ENCODE measurements at regions not wholly inside any gene's neighbourhood (a gene's known extent, or its start where the extent isn't known, plus 50 kb on each side); places are given as distances from the start of the nearest gene placed in this dataset.
"Not testable (repeated sequence)": the region's sequence is repeated elsewhere in the genome, so short reads cannot be mapped to it uniquely, and the experiment has no call there.

DNA sequence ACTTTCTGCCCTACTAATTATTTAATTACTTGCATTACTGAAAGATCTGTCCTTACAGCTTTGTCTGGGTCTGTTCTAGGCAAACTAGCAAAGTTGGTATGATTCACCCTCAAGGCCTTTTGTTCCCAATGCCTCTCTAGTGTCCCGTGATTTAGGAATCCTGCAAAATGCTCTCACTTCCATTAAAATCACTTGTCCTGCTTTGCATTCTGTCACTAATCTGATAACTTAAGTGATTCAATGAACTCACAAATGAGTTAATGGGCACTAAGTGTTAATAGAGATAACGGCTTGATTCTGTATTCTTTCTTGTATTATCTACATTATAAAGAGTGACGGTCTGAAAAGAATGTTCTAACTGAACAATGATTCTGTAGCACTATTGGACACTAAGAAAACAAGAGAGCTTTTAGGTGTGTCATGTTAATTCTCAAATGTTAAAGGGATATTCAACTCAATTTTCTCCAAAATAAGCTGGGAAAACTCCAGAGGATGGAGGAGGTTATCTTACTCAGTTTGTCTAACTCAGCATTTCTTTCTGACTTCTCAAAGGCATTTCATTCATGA lies 697.3 kb downstream of the CETN3 start:
- no peak for DNase-seq

GRCh38 chr5:89711526-89711925 lies 698.0 kb downstream of the CETN3 start:
- DNase-seq, result no peak

GRCh38 chr5:89710006-89710405 lies 699.5 kb downstream of the CETN3 start:
- no peak for DNase-seq

DNA sequence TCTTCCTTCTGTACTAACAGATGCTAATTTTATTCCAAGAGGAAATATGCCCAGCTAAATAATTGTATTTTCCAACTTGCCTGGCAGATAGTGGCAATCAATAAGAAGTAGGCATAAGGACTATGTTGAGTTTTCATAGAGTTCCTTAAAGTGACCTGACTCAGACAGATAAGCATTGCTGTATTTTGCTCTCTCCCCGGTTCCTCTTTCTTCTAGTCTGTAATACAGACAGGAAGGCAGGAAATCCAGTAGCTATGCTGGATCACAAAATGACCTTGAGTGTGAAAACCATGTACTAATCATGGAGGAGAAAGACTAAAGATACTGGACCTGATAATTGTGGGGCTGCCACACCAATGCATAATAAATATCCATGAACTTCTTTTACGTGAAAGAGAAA lies 701.7 kb downstream of the CETN3 start:
- no peak for DNase-seq

DNA sequence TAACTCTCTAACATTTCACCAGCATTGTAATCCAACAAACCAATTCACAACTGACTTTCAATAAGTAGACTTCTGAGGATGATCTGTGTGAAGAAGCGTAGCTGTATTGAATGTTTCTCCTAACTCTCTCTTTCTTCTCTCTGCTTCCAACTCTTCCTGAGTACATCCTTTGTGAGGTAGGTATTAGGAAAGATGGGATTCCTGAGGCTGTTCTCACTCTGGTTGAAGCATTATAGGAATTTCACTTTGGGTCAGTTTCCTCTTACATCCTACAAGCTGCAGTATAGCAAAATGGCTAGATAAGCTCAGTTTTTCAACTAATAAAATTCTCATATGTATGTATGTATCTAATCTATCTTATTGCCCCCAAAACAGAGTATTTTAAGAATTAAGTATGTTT lies 702.8 kb downstream of the CETN3 start:
- no peak for DNase-seq

DNA sequence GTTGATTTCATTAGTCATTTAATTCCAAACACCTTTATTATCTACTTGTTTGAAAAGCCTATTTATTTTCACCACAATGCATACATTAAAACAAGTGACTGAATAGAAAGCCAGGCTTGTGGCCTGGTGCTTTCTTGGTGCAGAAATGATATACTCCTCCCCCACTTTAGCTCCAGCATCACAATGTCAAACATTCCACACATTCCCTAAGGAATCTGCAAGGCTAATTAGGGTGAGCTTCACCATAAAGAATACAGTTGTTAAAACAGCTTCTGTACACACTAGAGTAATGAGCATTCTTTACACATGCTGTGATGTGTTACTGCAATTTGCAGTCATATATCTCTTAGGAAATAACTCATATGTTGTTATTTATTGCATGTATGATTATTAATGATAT lies 705.7 kb downstream of the CETN3 start:
- DNase-seq, result no peak

GRCh38 chr5:89698028-89698427 lies 711.5 kb downstream of the CETN3 start:
- DNase-seq, result no peak

- DNase-seq, result no peak
These were observed 712.0 kb downstream of the CETN3 start for GRCh38 chr5:89697581-89697980.

GRCh38 chr5:89695371-89695770 lies 714.2 kb downstream of the CETN3 start:
- no peak for DNase-seq

DNA sequence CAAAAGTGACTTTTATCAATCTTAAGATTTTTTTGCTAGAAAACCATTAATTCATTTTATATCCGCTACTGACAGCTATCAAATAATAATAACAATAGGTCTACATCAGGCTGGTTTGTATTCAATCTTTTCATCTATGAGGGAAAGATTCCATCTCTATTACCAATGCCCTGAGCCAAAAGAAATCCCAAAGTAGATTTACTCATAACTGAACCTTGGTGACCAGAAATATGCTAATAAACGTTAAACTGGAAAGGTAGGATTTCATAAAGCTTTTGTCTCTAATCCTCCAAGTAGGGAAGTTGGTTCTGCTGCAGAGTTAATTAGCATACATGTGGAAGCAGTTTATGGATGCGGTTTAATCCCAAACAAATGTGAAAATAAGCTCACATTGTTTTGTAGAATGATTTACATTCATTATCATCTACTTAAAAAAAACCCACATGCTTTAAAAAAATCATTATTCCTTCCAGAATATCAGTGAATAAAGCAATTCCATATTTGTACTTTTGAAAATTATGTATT lies 715.5 kb downstream of the CETN3 start:
- DNase-seq, result no peak

DNA sequence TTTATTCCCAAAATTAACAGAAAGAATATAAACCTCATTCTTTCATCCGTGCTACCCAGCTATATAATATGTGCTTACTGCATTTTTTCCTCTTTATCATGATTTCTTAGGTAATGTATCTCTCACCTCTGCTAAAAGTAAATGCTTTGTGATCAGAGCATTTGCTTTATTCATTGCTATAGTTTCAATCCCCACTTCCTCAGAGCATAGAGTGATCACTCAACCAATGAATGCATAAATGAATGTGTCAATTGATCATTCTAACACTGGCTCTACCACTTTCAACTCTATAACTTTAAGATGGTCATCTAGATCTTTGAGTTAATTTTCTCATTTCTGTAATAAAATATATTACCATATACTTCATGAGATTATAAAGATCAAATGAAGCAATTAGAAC lies 719.2 kb downstream of the CETN3 start:
- no peak for DNase-seq

- no peak for DNase-seq
These were observed 723.3 kb downstream of the CETN3 start for GRCh38 chr5:89686081-89686765.

GRCh38 chr5:89676634-89677033 lies 732.9 kb downstream of the CETN3 start:
- no peak for DNase-seq

DNA sequence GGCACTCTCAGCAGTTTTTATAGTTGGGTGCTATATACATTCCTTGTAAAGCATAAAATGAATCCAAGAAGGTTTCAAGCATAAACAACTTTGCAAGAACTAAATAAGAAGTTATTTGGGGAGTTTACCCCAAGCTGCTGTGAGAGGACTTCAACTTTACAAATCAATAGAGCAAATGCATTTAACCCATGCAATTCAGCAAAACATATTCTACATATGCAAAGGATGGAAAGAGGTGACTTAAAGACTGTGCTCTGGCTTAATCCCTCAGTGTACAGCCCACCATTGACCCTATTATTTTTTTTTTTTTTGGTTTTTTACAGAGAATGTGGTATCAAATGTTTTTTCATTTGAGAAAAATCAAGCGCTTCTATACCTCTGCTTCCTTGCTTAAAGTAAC lies 736.5 kb downstream of the CETN3 start:
- DNase-seq, result no peak

DNA sequence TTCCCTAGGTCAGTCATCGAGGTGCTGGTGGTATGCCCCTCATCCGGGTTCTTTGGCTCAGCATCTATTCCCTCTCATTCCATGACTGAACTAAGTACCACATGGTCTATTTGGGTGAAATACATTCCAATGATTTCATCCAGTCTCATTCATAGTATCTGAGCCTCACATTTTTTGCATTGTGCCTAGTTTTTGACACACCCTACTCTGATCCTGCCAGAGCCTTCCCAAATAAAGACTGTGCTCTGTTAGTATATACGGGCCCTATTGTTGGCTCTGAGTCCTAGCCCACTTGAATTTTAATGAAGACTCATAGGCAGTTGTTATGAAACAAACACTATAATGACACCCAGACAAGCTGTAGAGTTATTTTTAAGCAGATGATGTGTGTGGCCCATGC lies 740.7 kb downstream of the CETN3 start:
- no peak for DNase-seq

GRCh38 chr5:89662499-89662898 lies 747.1 kb downstream of the CETN3 start:
- no peak for DNase-seq

DNA sequence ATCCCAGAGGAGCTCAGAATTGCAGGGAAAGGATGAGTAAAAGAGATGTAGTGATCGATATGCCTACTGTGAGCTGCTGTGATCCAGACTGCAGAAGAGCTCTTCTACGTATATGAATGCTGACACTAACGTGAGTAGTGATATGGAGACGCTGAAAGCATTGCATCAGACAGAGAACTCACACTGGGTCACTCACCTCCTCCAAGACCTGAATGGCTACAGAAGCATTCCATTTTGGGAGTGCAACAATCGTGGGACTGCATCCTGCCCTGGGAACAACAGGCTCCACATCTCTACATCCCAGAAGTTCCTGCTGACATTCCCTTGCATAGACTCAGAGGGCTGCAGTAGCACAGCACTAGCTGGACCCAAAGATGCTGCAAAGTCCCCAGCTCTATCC lies 755.9 kb upstream of the MEF2C start:
- DNase-seq, result no peak

- not testable (repeated sequence) for DNase-seq
These were observed 751.2 kb upstream of the MEF2C start for GRCh38 chr5:89634176-89634575.

GRCh38 chr5:89630064-89630463 lies 747.1 kb upstream of the MEF2C start:
- DNase-seq, result not testable (repeated sequence)

DNA sequence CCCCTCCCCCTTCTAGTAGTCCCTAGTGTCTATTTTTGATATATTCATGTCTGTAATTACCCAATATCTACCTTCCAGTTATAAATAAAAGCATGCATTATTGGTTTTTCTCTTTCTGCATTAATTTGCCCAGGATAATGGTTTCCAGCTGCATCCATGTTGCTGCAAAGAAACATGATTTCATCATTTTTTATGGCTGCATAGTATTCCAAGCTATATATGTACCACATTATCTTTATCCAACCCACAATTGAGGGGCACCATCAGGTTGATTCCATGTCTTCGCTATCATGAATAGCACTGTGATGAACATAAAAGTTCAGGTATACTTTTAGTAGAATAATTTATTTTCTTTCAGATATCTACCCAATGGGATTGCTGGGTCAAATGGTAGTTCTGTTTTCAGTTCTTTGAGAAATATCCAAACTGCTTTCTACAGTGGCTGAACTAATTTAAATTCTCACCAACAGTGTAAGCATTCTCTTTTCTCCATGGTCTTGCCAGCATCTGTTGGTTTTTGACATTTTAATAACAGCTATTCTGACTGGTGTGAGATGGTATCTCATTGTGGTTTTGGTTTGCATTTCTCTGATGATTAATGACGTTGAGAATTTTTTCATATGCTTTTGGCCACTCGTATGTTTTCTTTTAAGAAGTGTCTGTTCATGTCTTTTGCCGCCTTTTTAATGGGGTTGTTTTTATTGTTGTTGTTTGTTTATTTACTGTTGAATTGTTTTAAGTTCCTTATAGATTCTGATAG lies 746.1 kb upstream of the MEF2C start:
- DNase-seq, result no peak

DNA sequence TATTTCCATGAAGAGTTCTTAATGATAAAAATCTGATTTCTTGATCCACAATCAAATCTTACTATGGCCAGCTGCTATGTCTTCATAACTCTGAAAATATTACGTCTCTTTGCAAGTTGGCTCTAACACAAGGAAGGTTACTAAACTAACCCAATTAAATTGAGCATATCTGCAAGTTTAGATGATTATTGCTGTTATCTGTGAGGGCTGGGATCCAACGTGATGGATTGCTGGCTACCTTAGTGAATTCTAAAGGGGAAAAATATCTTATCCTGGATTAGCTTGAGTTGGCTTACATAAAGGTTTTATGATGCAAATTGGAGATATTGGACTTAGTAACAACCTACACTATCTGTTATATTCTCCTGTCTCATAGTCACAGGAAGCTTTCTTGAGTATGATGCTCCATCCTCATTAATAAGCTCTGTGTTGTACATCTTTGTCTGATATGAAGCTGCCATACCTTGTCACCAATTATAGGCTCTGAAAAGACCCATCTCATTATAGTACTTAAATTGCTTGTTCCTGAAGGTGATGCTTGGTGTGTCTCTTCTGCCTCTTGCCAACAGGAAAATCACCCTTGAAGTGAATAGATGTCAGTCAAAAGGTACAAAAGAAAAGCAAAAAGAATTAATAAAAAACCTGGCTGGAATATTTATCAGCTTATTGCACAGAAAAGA lies 733.0 kb upstream of the MEF2C start:
- no peak for DNase-seq

DNA sequence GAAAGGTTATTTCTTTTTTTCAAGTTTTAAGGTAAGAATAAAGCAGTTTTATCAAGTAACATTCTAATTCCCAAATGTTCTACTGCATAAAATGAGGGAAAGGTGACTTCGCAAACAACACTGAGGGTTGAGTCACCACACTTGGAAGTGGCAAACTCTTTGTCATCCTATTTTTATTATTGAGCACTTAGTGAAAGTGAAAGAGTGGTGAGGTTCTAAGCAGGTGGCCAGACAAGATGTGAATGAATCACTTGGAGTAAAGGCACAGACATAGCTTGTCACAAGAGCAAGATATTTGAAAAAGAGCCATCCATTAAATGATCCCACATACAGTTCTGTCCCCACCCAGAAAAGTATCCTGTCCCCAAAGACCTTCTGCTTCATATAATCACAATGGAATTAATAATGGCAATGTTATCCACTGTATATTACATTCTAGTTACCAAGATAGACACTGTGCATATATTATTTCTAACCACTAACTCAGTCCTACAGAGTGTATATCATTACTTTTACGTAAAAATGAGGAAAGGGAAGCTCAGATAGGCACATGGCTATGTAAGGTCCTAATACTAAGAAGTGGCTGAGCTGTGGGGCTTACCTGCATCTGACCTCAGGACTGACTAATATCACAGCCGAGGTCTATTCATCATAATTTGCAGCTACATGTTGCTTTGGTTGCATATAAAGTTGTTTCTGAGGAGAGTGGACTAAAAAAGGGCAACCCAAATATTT lies 730.4 kb upstream of the MEF2C start:
- no peak for DNase-seq

Data from stimulated activated naive CD4-positive, alpha-beta T cell treated with Interleukin-2 at 50 U/mL for 16 hours (primary cell).